NT2/D1 (cell line): ENCODE measurements at regions not wholly inside any gene's neighbourhood (a gene's known extent, or its start where the extent isn't known, plus 50 kb on each side); places are given as distances from the start of the nearest gene placed in this dataset.

ENCODE experiments used
- YY1 ChIP-seq: IDR thresholded peaks from 2 replicates; pipeline ENCODE4 v1.6.1; 2011; ENCODE audit not compliant: insufficient read length, insufficient read depth
- ZNF274 ChIP-seq: IDR thresholded peaks from 2 replicates; pipeline ENCODE4 v1.6.1; 2011; ENCODE audit warnings: mild to moderate bottlenecking, low read depth, low read length

DNA sequence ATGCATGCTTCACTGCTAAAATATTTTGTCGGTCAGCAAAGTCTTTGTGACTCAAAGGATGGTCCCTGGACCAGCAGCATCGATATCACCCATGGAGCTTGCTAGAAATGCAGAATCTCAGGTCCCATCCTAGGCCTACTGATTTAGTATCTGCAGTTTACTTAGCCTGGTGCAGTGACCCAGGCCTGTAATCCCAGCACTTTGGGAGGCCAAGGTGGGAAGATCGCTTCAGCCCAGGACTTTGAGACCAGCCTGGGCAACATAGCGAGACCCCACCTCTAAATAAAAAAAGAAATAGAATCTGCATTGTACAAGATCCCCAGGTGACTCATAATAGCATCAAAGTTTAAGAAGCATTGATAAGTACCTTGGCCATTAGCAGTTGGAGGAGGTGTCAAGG lies 248.7 kb downstream of the CD83 start:
- TF ChIP-seq ZNF274 = no peak
- no peak for TF ChIP-seq YY1
